ENCODE measurements at regions not wholly inside any gene's neighbourhood (a gene's known extent, or its start where the extent isn't known, plus 50 kb on each side); places are given as distances from the start of the nearest gene placed in this dataset.

GRCh38 chr16:86791287-86792035 lies 213.1 kb downstream of the FOXL1 start:
- H3K4me3 ChIP-seq, result no peak overlapping the region
- no peaks in the 10 kb centered on the region for H3K9me3 ChIP-seq
- no peak for DNase-seq
- H3K4me1 ChIP-seq, result no peaks in the 10 kb centered on the region
- H3K27me3 ChIP-seq, result peaks cover 17% of the 10 kb centered on the region
- intact Hi-C loops (cut with DNase I), result no loop called here
- H3K36me3 ChIP-seq, result no peaks in the 10 kb centered on the region
- H3K27ac ChIP-seq, result no peak overlapping the region
- TF ChIP-seq, protein P1, sequence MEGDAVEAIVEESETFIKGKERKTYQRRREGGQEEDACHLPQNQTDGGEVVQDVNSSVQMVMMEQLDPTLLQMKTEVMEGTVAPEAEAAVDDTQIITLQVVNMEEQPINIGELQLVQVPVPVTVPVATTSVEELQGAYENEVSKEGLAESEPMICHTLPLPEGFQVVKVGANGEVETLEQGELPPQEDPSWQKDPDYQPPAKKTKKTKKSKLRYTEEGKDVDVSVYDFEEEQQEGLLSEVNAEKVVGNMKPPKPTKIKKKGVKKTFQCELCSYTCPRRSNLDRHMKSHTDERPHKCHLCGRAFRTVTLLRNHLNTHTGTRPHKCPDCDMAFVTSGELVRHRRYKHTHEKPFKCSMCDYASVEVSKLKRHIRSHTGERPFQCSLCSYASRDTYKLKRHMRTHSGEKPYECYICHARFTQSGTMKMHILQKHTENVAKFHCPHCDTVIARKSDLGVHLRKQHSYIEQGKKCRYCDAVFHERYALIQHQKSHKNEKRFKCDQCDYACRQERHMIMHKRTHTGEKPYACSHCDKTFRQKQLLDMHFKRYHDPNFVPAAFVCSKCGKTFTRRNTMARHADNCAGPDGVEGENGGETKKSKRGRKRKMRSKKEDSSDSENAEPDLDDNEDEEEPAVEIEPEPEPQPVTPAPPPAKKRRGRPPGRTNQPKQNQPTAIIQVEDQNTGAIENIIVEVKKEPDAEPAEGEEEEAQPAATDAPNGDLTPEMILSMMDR (IDR thresholded peaks at IDR 0.05), result no peak
- no peak for ATAC-seq

GRCh38 chr16:86794216-86794864 lies 216.0 kb downstream of the FOXL1 start:
- Histone ChIP-seq H3K4me1 (no peaks in the 10 kb centered on the region), H3K36me3 (no peaks in the 10 kb centered on the region), H3K27ac (no peak overlapping the region), H3K9me3 (no peaks in the 10 kb centered on the region), H3K27me3 (peaks cover 22% of the 10 kb centered on the region), H3K4me3 (no peak overlapping the region)
- DNase-seq (no peak), ATAC-seq (no peak)
- intact Hi-C loops (cut with DNase I), result no loop called here
- TF ChIP-seq, protein P1 (IDR thresholded peaks at IDR 0.05), result no peak

- no peaks in the 10 kb centered on the region for H3K4me1 ChIP-seq
- H3K27me3 ChIP-seq, result peaks cover 22% of the 10 kb centered on the region
- H3K4me3 ChIP-seq, result no peak overlapping the region
- H3K9me3 ChIP-seq, result no peaks in the 10 kb centered on the region
- DNase-seq (no peak), ATAC-seq (no peak)
- H3K27ac ChIP-seq, result no peak overlapping the region
- TF ChIP-seq, protein P1 (IDR thresholded peaks at IDR 0.05), result no peak
- intact Hi-C loops (cut with DNase I), result no loop called here
- H3K36me3 ChIP-seq, result no peaks in the 10 kb centered on the region
These were observed 219.4 kb downstream of the FOXL1 start for GRCh38 chr16:86797700-86798099.

- Histone ChIP-seq H3K9me3 (no peaks in the 10 kb centered on the region), H3K4me1 (no peaks in the 10 kb centered on the region), H3K27me3 (peaks cover 22% of the 10 kb centered on the region), H3K36me3 (no peaks in the 10 kb centered on the region), H3K27ac (no peak overlapping the region), H3K4me3 (no peak overlapping the region)
- TF ChIP-seq, protein P1 (IDR thresholded peaks at IDR 0.05), result no peak
- DNase-seq (no peak), ATAC-seq (no peak)
- intact Hi-C loops (cut with DNase I), result no loop called here
These were observed 220.1 kb downstream of the FOXL1 start for GRCh38 chr16:86798247-86799041.

- ATAC-seq (no peak), DNase-seq (no peak)
- no peak overlapping the region for H3K27ac ChIP-seq
- H3K27me3 ChIP-seq, result peaks cover 18% of the 10 kb centered on the region
- TF ChIP-seq, protein P1 (IDR thresholded peaks at IDR 0.05), result no peak
- no peaks in the 10 kb centered on the region for H3K9me3 ChIP-seq
- intact Hi-C loops (cut with DNase I), result no loop called here
- H3K4me3 ChIP-seq, result no peak overlapping the region
- no peaks in the 10 kb centered on the region for H3K4me1 ChIP-seq
- no peaks in the 10 kb centered on the region for H3K36me3 ChIP-seq
These were observed 221.0 kb downstream of the FOXL1 start for GRCh38 chr16:86799367-86799766.

All from upper lobe of right lung (tissue), 1 donor.